Stimulated activated effector memory CD8-positive, alpha-beta T cell treated with anti-CD3 and anti-CD28 coated beads, Interleukin-12 subunit alpha, Interleukin-12 subunit beta, amount 100 ng/mL, for 72 hours (primary cell): ENCODE measurements at regions not wholly inside any gene's neighbourhood (a gene's known extent, or its start where the extent isn't known, plus 50 kb on each side); places are given as distances from the start of the nearest gene placed in this dataset.

ENCODE experiments used
- ATAC-seq: fragments of 150-1000 bp; cut with Tn5 transposase; 2 replicates; pipeline ENCODE4 v1.10.0; 2021
- DNase-seq, 2 donors: peaks; one replicate each; pipeline ENCODE4 v3.0.0; 2021 to 2022; ENCODE audit warnings: low spot score in 2 of 2
- H3K27ac Mint-ChIP-seq: one replicate; pipeline ENCODE4 v1.8.0; 2022; ENCODE audit warnings: mild to moderate bottlenecking, mixed read lengths
- H3K36me3 Mint-ChIP-seq: one replicate; pipeline ENCODE4 v1.8.0; 2022; ENCODE audit warnings: mild to moderate bottlenecking, mixed read lengths
- H3K4me1 Mint-ChIP-seq: one replicate; pipeline ENCODE4 v1.8.0; 2022; ENCODE audit warnings: mixed read lengths
- H3K4me3 Mint-ChIP-seq: one replicate; pipeline ENCODE4 v1.8.0; 2022; ENCODE audit warnings: mild to moderate bottlenecking, mixed read lengths
- H3K9me3 Mint-ChIP-seq: one replicate; pipeline ENCODE4 v1.8.0; 2022; ENCODE audit warnings: mixed read lengths

GRCh38 chr20:48292806-48293205, 507.5 kb upstream of the SULF2 start:
- no peaks in the 10 kb centered on the region for H3K4me1 Mint-ChIP-seq
- no peaks in the 10 kb centered on the region for H3K36me3 Mint-ChIP-seq
- no peak overlapping the region for H3K27ac Mint-ChIP-seq
- ATAC-seq (no peak), DNase-seq (no peak)
- no peak overlapping the region for H3K4me3 Mint-ChIP-seq
- no peaks in the 10 kb centered on the region for H3K9me3 Mint-ChIP-seq

- Mint-ChIP-seq H3K36me3 (no peaks in the 10 kb centered on the region), H3K27ac (no peak overlapping the region), H3K9me3 (no peaks in the 10 kb centered on the region), H3K4me3 (no peak overlapping the region), H3K4me1 (no peaks in the 10 kb centered on the region)
- ATAC-seq (no peak), DNase-seq (no peak)
Measured at GRCh38 chr20:48291896-48292295, 506.6 kb upstream of the SULF2 start.

GRCh38 chr20:48288930-48289507, 503.7 kb upstream of the SULF2 start:
- Mint-ChIP-seq H3K27ac (no peak overlapping the region), H3K36me3 (no peaks in the 10 kb centered on the region), H3K9me3 (no peaks in the 10 kb centered on the region), H3K4me1 (no peaks in the 10 kb centered on the region), H3K4me3 (no peak overlapping the region)
- no peak for ATAC-seq
- DNase-seq: no peak

- Mint-ChIP-seq H3K27ac (no peak overlapping the region), H3K36me3 (no peaks in the 10 kb centered on the region), H3K4me1 (no peaks in the 10 kb centered on the region), H3K9me3 (no peaks in the 10 kb centered on the region), H3K4me3 (no peak overlapping the region)
- DNase-seq: no peak
- no peak for ATAC-seq
Measured at GRCh38 chr20:48287552-48288170, 502.4 kb upstream of the SULF2 start.

GRCh38 chr20:48287021-48287494, 501.8 kb upstream of the SULF2 start:
- no peaks in the 10 kb centered on the region for H3K36me3 Mint-ChIP-seq
- ATAC-seq (no peak), DNase-seq (no peak)
- H3K9me3 Mint-ChIP-seq: no peaks in the 10 kb centered on the region
- no peaks in the 10 kb centered on the region for H3K4me1 Mint-ChIP-seq
- no peak overlapping the region for H3K4me3 Mint-ChIP-seq
- H3K27ac Mint-ChIP-seq: no peak overlapping the region

GRCh38 chr20:48286601-48287000, 501.3 kb upstream of the SULF2 start:
- no peak for ATAC-seq
- DNase-seq: no peak
- H3K4me1 Mint-ChIP-seq: no peaks in the 10 kb centered on the region
- H3K9me3 Mint-ChIP-seq: no peaks in the 10 kb centered on the region
- no peaks in the 10 kb centered on the region for H3K36me3 Mint-ChIP-seq
- no peak overlapping the region for H3K4me3 Mint-ChIP-seq
- no peak overlapping the region for H3K27ac Mint-ChIP-seq

- ATAC-seq (no peak), DNase-seq (no peak)
- Mint-ChIP-seq H3K4me3 (no peak overlapping the region), H3K9me3 (no peaks in the 10 kb centered on the region), H3K4me1 (no peaks in the 10 kb centered on the region), H3K27ac (no peak overlapping the region), H3K36me3 (no peaks in the 10 kb centered on the region)
Measured at GRCh38 chr20:48285656-48286055, 500.4 kb upstream of the SULF2 start.

- Mint-ChIP-seq H3K36me3 (no peaks in the 10 kb centered on the region), H3K4me3 (no peak overlapping the region), H3K27ac (no peak overlapping the region), H3K4me1 (no peaks in the 10 kb centered on the region), H3K9me3 (no peaks in the 10 kb centered on the region)
- ATAC-seq (no peak), DNase-seq (no peak)
Measured at GRCh38 chr20:48284837-48285236, 499.6 kb upstream of the SULF2 start.

GRCh38 chr20:48284315-48284714, 499.0 kb upstream of the SULF2 start:
- H3K4me3 Mint-ChIP-seq: no peak overlapping the region
- DNase-seq: no peak
- H3K4me1 Mint-ChIP-seq: no peaks in the 10 kb centered on the region
- H3K9me3 Mint-ChIP-seq: no peaks in the 10 kb centered on the region
- H3K27ac Mint-ChIP-seq: no peak overlapping the region
- H3K36me3 Mint-ChIP-seq: no peaks in the 10 kb centered on the region
- ATAC-seq: no peak

GRCh38 chr20:48283470-48284110, 498.3 kb upstream of the SULF2 start:
- Mint-ChIP-seq H3K4me1 (no peaks in the 10 kb centered on the region), H3K9me3 (no peaks in the 10 kb centered on the region), H3K36me3 (no peaks in the 10 kb centered on the region), H3K4me3 (no peak overlapping the region), H3K27ac (no peak overlapping the region)
- DNase-seq (no peak), ATAC-seq (no peak)

- Mint-ChIP-seq H3K27ac (no peak overlapping the region), H3K36me3 (no peaks in the 10 kb centered on the region), H3K4me3 (no peak overlapping the region), H3K4me1 (no peaks in the 10 kb centered on the region), H3K9me3 (no peaks in the 10 kb centered on the region)
- DNase-seq (no peak), ATAC-seq (no peak)
Measured at GRCh38 chr20:48282591-48283228, 497.4 kb upstream of the SULF2 start.

- no peaks in the 10 kb centered on the region for H3K4me1 Mint-ChIP-seq
- H3K36me3 Mint-ChIP-seq: no peaks in the 10 kb centered on the region
- DNase-seq (no peak), ATAC-seq (no peak)
- no peak overlapping the region for H3K27ac Mint-ChIP-seq
- no peak overlapping the region for H3K4me3 Mint-ChIP-seq
- no peaks in the 10 kb centered on the region for H3K9me3 Mint-ChIP-seq
Measured at GRCh38 chr20:48281501-48281900, 496.2 kb upstream of the SULF2 start.

GRCh38 chr20:48278961-48279481, 493.7 kb upstream of the SULF2 start:
- Mint-ChIP-seq H3K4me1 (no peaks in the 10 kb centered on the region), H3K9me3 (no peaks in the 10 kb centered on the region), H3K27ac (no peak overlapping the region), H3K4me3 (no peak overlapping the region), H3K36me3 (no peaks in the 10 kb centered on the region)
- no peak for DNase-seq
- no peak for ATAC-seq

- H3K36me3 Mint-ChIP-seq: no peaks in the 10 kb centered on the region
- H3K4me3 Mint-ChIP-seq: no peak overlapping the region
- no peak overlapping the region for H3K27ac Mint-ChIP-seq
- H3K4me1 Mint-ChIP-seq: no peaks in the 10 kb centered on the region
- DNase-seq (no peak), ATAC-seq (no peak)
- no peaks in the 10 kb centered on the region for H3K9me3 Mint-ChIP-seq
Measured at GRCh38 chr20:48277266-48277665, 492.0 kb upstream of the SULF2 start.

GRCh38 chr20:48276021-48276342, 490.7 kb upstream of the SULF2 start:
- H3K4me1 Mint-ChIP-seq: no peaks in the 10 kb centered on the region
- no peak for ATAC-seq
- no peak overlapping the region for H3K27ac Mint-ChIP-seq
- H3K4me3 Mint-ChIP-seq: no peak overlapping the region
- H3K9me3 Mint-ChIP-seq: no peaks in the 10 kb centered on the region
- DNase-seq: no peak
- no peaks in the 10 kb centered on the region for H3K36me3 Mint-ChIP-seq
